ENCODE measurements at regions not wholly inside any gene's neighbourhood (a gene's known extent, or its start where the extent isn't known, plus 50 kb on each side); places are given as distances from the start of the nearest gene placed in this dataset.

- Mint-ChIP-seq H3K27me3 (ENCODE audit: low read depth) (no peaks in the 10 kb centered on the region), H3K4me1 (ENCODE audit: low read depth) (no peaks in the 10 kb centered on the region), H3K36me3 (ENCODE audit: low read depth) (no peaks in the 10 kb centered on the region), H3K4me3 (ENCODE audit: low read depth) (no peak overlapping the region), H3K9me3 (no peaks in the 10 kb centered on the region), H3K27ac (no peak overlapping the region)
- DNase-seq (ENCODE audit: low spot score) = no peak
- intact Hi-C loops (cut with micrococcal nuclease) = no loop called here
Measured at GRCh38 chr17:5846001-5846400, 224.2 kb upstream of the WSCD1 start.

GRCh38 chr17:5854871-5855554, 215.2 kb upstream of the WSCD1 start:
- no peak for DNase-seq (ENCODE audit: low spot score)
- Mint-ChIP-seq H3K4me1 (ENCODE audit: low read depth) (no peaks in the 10 kb centered on the region), H3K27me3 (ENCODE audit: low read depth) (no peaks in the 10 kb centered on the region), H3K9me3 (no peaks in the 10 kb centered on the region), H3K36me3 (ENCODE audit: low read depth) (no peaks in the 10 kb centered on the region), H3K27ac (no peak overlapping the region), H3K4me3 (ENCODE audit: low read depth) (no peak overlapping the region)
- intact Hi-C loops (cut with micrococcal nuclease) = no loop called here

GRCh38 chr17:5861246-5861645, 208.9 kb upstream of the WSCD1 start:
- intact Hi-C loops (cut with micrococcal nuclease) = no loop called here
- no peak overlapping the region for H3K4me3 Mint-ChIP-seq (ENCODE audit: low read depth)
- DNase-seq (ENCODE audit: low spot score) = no peak
- no peak overlapping the region for H3K27ac Mint-ChIP-seq
- no peaks in the 10 kb centered on the region for H3K36me3 Mint-ChIP-seq (ENCODE audit: low read depth)
- H3K4me1 Mint-ChIP-seq (ENCODE audit: low read depth) = no peaks in the 10 kb centered on the region
- H3K27me3 Mint-ChIP-seq (ENCODE audit: low read depth) = peaks cover 3% of the 10 kb centered on the region
- H3K9me3 Mint-ChIP-seq = no peaks in the 10 kb centered on the region

DNA sequence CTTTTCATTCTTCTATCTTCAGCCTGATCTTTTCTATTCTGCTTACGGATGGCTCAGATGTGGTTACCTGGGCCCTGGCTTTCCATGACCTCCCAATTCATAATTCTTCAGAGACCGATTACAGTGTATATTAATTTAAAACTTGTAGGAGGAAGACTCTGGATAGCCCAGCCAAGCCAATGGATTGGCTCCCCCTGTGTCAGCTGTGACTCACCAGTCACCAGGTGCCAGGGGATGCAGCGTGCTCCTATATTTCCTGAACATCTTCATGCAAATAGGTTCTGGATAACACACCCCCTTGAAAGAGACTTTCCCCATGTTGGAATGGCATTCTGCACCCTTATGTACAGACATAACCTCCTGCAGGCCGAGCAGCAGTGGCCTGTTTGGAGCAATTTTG, 208.3 kb upstream of the WSCD1 start:
- no peak overlapping the region for H3K4me3 Mint-ChIP-seq (ENCODE audit: low read depth)
- intact Hi-C loops (cut with micrococcal nuclease) = no loop called here
- H3K27me3 Mint-ChIP-seq (ENCODE audit: low read depth) = peaks cover 3% of the 10 kb centered on the region
- no peaks in the 10 kb centered on the region for H3K36me3 Mint-ChIP-seq (ENCODE audit: low read depth)
- H3K9me3 Mint-ChIP-seq = no peaks in the 10 kb centered on the region
- H3K4me1 Mint-ChIP-seq (ENCODE audit: low read depth) = no peaks in the 10 kb centered on the region
- no peak overlapping the region for H3K27ac Mint-ChIP-seq
- no peak for DNase-seq (ENCODE audit: low spot score)

DNA sequence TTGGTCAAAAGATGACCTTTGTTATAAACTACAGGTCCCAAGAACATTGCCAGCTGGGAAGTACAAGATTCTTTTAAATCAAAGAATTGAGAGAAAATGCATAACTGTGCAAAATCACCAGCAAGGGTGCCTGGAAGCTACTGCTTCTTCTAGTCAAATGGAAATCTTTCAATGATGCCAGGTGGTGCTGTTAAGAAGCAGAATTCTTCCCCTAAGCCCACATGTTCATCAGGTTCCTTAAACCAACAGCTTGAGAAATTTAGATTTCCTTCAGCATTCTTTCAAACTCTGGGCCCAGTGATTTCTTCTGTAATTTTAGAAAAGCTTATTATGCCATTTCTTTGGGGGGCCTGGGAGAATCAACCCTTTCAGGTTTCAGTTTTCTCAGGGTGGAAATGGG, 207.8 kb upstream of the WSCD1 start:
- H3K4me1 Mint-ChIP-seq (ENCODE audit: low read depth) = no peaks in the 10 kb centered on the region
- no peak overlapping the region for H3K4me3 Mint-ChIP-seq (ENCODE audit: low read depth)
- no peak overlapping the region for H3K27ac Mint-ChIP-seq
- H3K9me3 Mint-ChIP-seq = no peaks in the 10 kb centered on the region
- H3K36me3 Mint-ChIP-seq (ENCODE audit: low read depth) = no peaks in the 10 kb centered on the region
- no peak for DNase-seq (ENCODE audit: low spot score)
- intact Hi-C loops (cut with micrococcal nuclease) = no loop called here
- H3K27me3 Mint-ChIP-seq (ENCODE audit: low read depth) = peaks cover 3% of the 10 kb centered on the region

DNA sequence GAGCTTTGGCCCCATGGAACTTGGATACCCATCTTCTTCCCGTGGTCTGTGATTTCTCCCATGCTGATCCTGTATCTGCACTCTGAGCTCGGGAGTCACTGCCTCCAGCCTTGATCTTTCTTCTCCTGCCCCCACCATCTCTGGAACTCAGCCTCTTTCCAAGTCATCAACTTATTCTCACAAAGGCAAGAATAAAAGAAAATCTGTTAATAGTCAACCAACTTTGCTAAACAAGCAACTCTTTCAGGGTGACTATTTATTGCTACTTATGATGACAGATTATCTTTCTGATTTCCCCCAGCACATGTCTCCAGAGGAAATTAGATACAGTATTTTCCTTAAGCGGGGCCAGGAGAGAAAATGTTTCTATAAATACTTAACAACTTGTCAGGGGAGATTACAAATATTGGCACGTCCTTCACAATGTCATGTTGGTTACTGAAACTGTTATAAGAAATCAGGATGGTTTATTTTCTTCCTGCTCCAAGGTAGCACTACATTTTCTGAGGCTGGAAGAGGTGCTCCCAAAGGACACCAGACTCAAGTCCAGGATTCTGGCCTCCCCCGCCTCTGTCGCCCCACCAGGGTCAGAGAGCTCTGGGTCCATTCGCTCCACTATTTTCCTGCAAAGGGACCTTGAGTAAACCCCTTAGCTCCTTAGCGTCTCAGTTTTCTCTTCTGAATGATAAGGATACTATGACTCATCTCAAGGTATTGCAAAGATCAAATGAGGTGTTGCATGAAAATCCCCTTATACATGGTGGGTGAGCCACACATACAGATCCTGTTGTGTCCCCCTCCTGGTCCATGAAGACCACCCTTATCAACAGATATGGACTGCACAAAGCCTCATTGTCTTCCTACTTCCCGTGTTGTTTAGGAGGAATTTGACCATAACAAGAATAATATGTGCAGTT, 205.2 kb upstream of the WSCD1 start:
- H3K27ac Mint-ChIP-seq = no peak overlapping the region
- H3K36me3 Mint-ChIP-seq (ENCODE audit: low read depth) = no peaks in the 10 kb centered on the region
- no peak for DNase-seq (ENCODE audit: low spot score)
- H3K4me3 Mint-ChIP-seq (ENCODE audit: low read depth) = no peak overlapping the region
- H3K9me3 Mint-ChIP-seq = no peaks in the 10 kb centered on the region
- intact Hi-C loops (cut with micrococcal nuclease) = no loop called here
- no peaks in the 10 kb centered on the region for H3K4me1 Mint-ChIP-seq (ENCODE audit: low read depth)
- peaks cover 3% of the 10 kb centered on the region for H3K27me3 Mint-ChIP-seq (ENCODE audit: low read depth)

DNA sequence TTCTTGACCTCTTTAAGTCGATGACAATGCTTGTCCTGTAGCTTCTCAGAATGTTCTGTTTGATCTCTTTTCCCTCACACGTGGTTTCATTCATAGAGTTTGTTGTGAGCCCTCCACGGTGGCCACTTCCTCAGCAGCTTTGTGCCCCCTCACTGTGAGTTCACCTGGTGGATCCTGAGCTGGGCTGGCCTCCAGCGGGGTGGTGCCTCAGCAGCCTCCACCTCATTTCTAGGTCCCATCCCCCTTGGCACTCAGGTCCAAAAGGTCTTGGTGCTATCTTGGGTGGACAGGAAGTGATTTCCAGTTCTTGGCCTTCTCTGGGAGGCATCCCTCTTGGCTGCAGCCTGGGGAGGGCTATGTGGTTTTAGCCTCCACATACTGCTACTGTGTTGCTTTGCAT, 203.2 kb upstream of the WSCD1 start:
- Mint-ChIP-seq H3K36me3 (ENCODE audit: low read depth) (no peaks in the 10 kb centered on the region), H3K9me3 (no peaks in the 10 kb centered on the region), H3K4me1 (ENCODE audit: low read depth) (no peaks in the 10 kb centered on the region), H3K27me3 (ENCODE audit: low read depth) (peaks cover 3% of the 10 kb centered on the region), H3K27ac (no peak overlapping the region), H3K4me3 (ENCODE audit: low read depth) (no peak overlapping the region)
- intact Hi-C loops (cut with micrococcal nuclease) = no loop called here
- no peak for DNase-seq (ENCODE audit: low spot score)

DNA sequence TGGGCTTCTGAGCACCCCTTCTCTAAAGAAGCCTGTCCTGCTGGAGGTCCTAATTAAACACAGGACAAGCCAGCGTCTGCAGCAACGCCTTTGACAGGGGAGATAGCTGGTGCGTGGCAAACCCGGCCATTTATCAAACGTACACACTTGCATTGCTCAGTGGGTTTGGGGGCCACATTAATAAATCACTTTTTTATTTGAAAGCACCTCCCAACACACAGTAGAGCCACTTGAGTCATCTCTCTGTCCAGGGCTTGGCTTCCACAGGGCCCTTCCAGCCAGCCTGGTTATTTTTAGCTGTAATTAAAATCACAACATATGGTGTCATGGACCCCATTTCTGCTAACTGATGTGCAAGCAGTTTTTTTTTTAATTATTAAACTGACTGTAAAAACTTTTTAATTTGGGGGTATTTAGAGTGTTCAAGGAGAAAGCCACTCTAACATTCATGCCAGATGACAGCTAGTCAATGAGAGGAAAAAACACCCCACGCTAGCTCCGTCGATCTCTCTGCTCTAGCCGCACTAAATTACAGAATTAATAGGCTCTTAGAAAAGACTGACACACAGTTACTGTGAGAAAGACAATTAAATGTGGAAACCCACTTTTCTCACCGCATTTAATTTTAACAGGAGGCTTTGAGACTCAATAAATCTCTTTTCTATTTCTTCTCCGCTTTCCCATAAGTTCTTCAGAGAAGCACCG, 201.0 kb upstream of the WSCD1 start:
- H3K9me3 Mint-ChIP-seq = no peaks in the 10 kb centered on the region
- DNase-seq (ENCODE audit: low spot score) = no peak
- H3K27ac Mint-ChIP-seq = no peak overlapping the region

GRCh38 chr17:5870231-5870953, 199.8 kb upstream of the WSCD1 start:
- Mint-ChIP-seq H3K27me3 (ENCODE audit: low read depth) (no peaks in the 10 kb centered on the region), H3K27ac (no peak overlapping the region), H3K36me3 (ENCODE audit: low read depth) (no peaks in the 10 kb centered on the region), H3K4me3 (ENCODE audit: low read depth) (no peak overlapping the region), H3K9me3 (no peaks in the 10 kb centered on the region), H3K4me1 (ENCODE audit: low read depth) (no peaks in the 10 kb centered on the region)
- no peak for DNase-seq (ENCODE audit: low spot score)
- intact Hi-C loops (cut with micrococcal nuclease) = no loop called here

More for the DNA sequence above, 201.0 kb upstream of the WSCD1 start:
- Mint-ChIP-seq H3K27me3 (ENCODE audit: low read depth) (no peaks in the 10 kb centered on the region), H3K4me3 (ENCODE audit: low read depth) (no peak overlapping the region), H3K36me3 (ENCODE audit: low read depth) (no peaks in the 10 kb centered on the region), H3K4me1 (ENCODE audit: low read depth) (no peaks in the 10 kb centered on the region)
- intact Hi-C loops (cut with micrococcal nuclease) = no loop called here

GRCh38 chr17:5871666-5872065, 198.5 kb upstream of the WSCD1 start:
- Mint-ChIP-seq H3K4me1 (ENCODE audit: low read depth) (no peaks in the 10 kb centered on the region), H3K27ac (no peak overlapping the region), H3K4me3 (ENCODE audit: low read depth) (no peak overlapping the region), H3K27me3 (ENCODE audit: low read depth) (peaks cover under 1% of the 10 kb centered on the region), H3K36me3 (ENCODE audit: low read depth) (no peaks in the 10 kb centered on the region), H3K9me3 (no peaks in the 10 kb centered on the region)
- DNase-seq (ENCODE audit: low spot score) = no peak
- intact Hi-C loops (cut with micrococcal nuclease) = no loop called here

DNA sequence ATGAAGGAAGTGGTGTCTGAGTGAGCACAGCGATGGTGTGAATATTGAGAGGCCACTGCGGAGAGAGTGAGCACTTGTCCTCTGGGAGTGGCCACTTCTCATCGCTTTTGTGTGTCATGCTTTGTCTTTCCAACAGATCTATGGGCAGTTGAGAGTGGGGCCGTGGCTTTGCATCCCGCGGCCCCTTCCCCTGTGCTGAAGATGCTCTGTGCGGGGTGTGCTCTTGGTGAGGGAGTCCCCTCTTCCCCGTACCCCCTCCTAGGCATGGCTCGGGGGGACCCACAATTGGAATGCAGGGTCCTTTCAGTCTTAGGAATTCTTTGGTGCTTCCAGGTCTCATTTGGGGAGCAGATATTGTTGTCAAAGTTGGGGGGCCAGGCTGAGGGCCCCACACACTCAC, 197.3 kb upstream of the WSCD1 start:
- peaks cover 2% of the 10 kb centered on the region for H3K27me3 Mint-ChIP-seq (ENCODE audit: low read depth)
- H3K27ac Mint-ChIP-seq = no peak overlapping the region
- H3K4me1 Mint-ChIP-seq (ENCODE audit: low read depth) = no peaks in the 10 kb centered on the region
- H3K36me3 Mint-ChIP-seq (ENCODE audit: low read depth) = no peaks in the 10 kb centered on the region
- intact Hi-C loops (cut with micrococcal nuclease) = no loop called here
- DNase-seq (ENCODE audit: low spot score) = no peak
- H3K4me3 Mint-ChIP-seq (ENCODE audit: low read depth) = no peak overlapping the region
- no peaks in the 10 kb centered on the region for H3K9me3 Mint-ChIP-seq

DNA sequence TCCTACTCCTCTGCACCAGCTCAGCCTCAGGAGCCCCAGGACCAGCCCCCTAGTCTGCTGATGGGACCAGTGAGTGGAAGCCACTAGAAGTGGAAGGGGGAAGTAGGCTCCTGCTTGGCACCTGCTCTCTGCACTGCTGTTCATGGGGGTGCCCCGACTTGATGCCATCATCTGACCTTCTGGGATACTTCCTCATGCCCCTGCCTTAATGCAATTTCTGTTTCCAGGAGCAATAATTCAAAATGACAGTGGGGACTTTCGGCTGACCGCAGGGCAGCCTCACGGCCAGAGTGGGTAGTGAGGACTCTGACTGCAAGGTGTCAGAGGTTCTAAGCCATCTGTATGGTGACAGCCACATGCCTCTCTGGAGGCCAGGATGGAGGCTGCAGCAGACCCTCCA, 196.4 kb upstream of the WSCD1 start:
- Mint-ChIP-seq H3K27ac (no peak overlapping the region), H3K36me3 (ENCODE audit: low read depth) (no peaks in the 10 kb centered on the region), H3K27me3 (ENCODE audit: low read depth) (peaks cover 5% of the 10 kb centered on the region), H3K4me3 (ENCODE audit: low read depth) (no peak overlapping the region), H3K4me1 (ENCODE audit: low read depth) (no peaks in the 10 kb centered on the region), H3K9me3 (no peaks in the 10 kb centered on the region)
- DNase-seq (ENCODE audit: low spot score) = no peak
- intact Hi-C loops (cut with micrococcal nuclease) = no loop called here

Data from activated T-helper 2 cell treated with anti-CD3 and anti-CD28 coated beads, Interferon-gamma antibody, Interleukin-2, Interleukin-4, amounts not matched to agents 10 μg/mL and 5 μg/mL and 100 μg/mL, durations not matched to agents 14 hours and 24 hours and 36 hours (primary cell).